ENCODE measurements at regions not wholly inside any gene's neighbourhood (a gene's known extent, or its start where the extent isn't known, plus 50 kb on each side); places are given as distances from the start of the nearest gene placed in this dataset.

GRCh38 chr1:219304227-219305226, 130.8 kb downstream of the LYPLAL1 start:
- TF ChIP-seq POLR2AphosphoS5 (IDR thresholded peaks at IDR 0.05; ENCODE audit: low read depth, low read length) (no peak), POLR2A (IDR thresholded peaks at IDR 0.05; ENCODE audit: low read depth, low read length) (no peak), TAF1 (IDR thresholded peaks at IDR 0.05; ENCODE audit: low read depth, low read length) (no peak)
